ENCODE measurements at regions not wholly inside any gene's neighbourhood (a gene's known extent, or its start where the extent isn't known, plus 50 kb on each side); places are given as distances from the start of the nearest gene placed in this dataset.

GRCh38 chr6:68040312-68040778, 594.7 kb upstream of the ADGRB3 start:
- TF ChIP-seq POLR2A (IDR thresholded peaks at IDR 0.05; ENCODE audit: control extremely low read depth in 1 of 2, low read depth in 2 of 2, low read length in 2 of 2) (no peak; a peak in 1 of 3 replicates), CTCF (IDR thresholded peaks at IDR 0.05; ENCODE audit: control extremely low read depth in 1 of 3, insufficient read depth in 1 of 3, low read depth in 1 of 3, low read length in 3 of 3) (no peak), EZH2 (IDR thresholded peaks at IDR 0.05; ENCODE audit: low read depth, low read length, severe bottlenecking) (no peak), POLR2AphosphoS5 (IDR thresholded peaks at IDR 0.05; ENCODE audit: low read depth, low read length) (no peak), BRCA1 (IDR thresholded peaks at IDR 0.05; ENCODE audit: low read depth, low read length) (no peak), ZNF274 (IDR thresholded peaks at IDR 0.05; ENCODE audit: borderline replicate concordance, extremely low read depth, low read length) (no peak), CBX5 (IDR thresholded peaks at IDR 0.05; ENCODE audit: low read depth, low read length) (no peak), ASH2L (IDR thresholded peaks at IDR 0.05; ENCODE audit: low read length) (no peak), E2F6 (IDR thresholded peaks at IDR 0.05) (no peak)
- TF ChIP-seq, protein P1, sequence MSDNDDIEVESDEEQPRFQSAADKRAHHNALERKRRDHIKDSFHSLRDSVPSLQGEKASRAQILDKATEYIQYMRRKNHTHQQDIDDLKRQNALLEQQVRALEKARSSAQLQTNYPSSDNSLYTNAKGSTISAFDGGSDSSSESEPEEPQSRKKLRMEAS (IDR thresholded peaks at IDR 0.05) = no peak

Data from H1 (cell line).